ENCODE measurements at regions not wholly inside any gene's neighbourhood (a gene's known extent, or its start where the extent isn't known, plus 50 kb on each side); places are given as distances from the start of the nearest gene placed in this dataset.

GRCh38 chr22:49184736-49185135 lies 642.9 kb downstream of the BRD1 start:
- no peak overlapping the region for H3K27ac ChIP-seq (ENCODE audit: low read depth in 2 of 2, low read length in 2 of 2)
- no peak overlapping the region for H3K9ac ChIP-seq (ENCODE audit: low read depth in 1 of 2, low read length in 2 of 2)
- H3K9me3 ChIP-seq (ENCODE audit: control insufficient read depth in 2 of 2, low read length in 2 of 2): no peaks in the 10 kb centered on the region
- no peaks in the 10 kb centered on the region for H3K36me3 ChIP-seq (ENCODE audit: control insufficient read depth in 2 of 2, insufficient read depth in 2 of 2, low read length in 2 of 2)
- H3K4me1 ChIP-seq (ENCODE audit: control insufficient read depth in 2 of 2, insufficient read depth in 2 of 2, low read length in 2 of 2): no peaks in the 10 kb centered on the region
- no peaks in the 10 kb centered on the region for H3K27me3 ChIP-seq (ENCODE audit: control insufficient read depth in 2 of 2, insufficient read depth in 2 of 2, low read length in 2 of 2)
- H3K4me3 ChIP-seq (ENCODE audit: low read length in 2 of 2): no peak overlapping the region

GRCh38 chr22:49183826-49184216 lies 643.9 kb downstream of the BRD1 start:
- no peaks in the 10 kb centered on the region for H3K27me3 ChIP-seq (ENCODE audit: control insufficient read depth in 2 of 2, insufficient read depth in 2 of 2, low read length in 2 of 2)
- H3K27ac ChIP-seq (ENCODE audit: low read depth in 2 of 2, low read length in 2 of 2): no peak overlapping the region
- no peaks in the 10 kb centered on the region for H3K9me3 ChIP-seq (ENCODE audit: control insufficient read depth in 2 of 2, low read length in 2 of 2)

GRCh38 chr22:49183208-49183825 lies 644.4 kb downstream of the BRD1 start:
- Histone ChIP-seq H3K27me3 (ENCODE audit: control insufficient read depth in 2 of 2, insufficient read depth in 2 of 2, low read length in 2 of 2) (no peaks in the 10 kb centered on the region), H3K9ac (ENCODE audit: low read depth in 1 of 2, low read length in 2 of 2) (no peak overlapping the region), H3K9me3 (ENCODE audit: control insufficient read depth in 2 of 2, low read length in 2 of 2) (no peaks in the 10 kb centered on the region), H3K27ac (ENCODE audit: low read depth in 2 of 2, low read length in 2 of 2) (no peak overlapping the region), H3K36me3 (ENCODE audit: control insufficient read depth in 2 of 2, insufficient read depth in 2 of 2, low read length in 2 of 2) (no peaks in the 10 kb centered on the region), H3K4me1 (ENCODE audit: control insufficient read depth in 2 of 2, insufficient read depth in 2 of 2, low read length in 2 of 2) (no peaks in the 10 kb centered on the region), H3K4me3 (ENCODE audit: low read length in 2 of 2) (no peak overlapping the region)

More at GRCh38 chr22:49183826-49184216, 643.9 kb downstream of the BRD1 start:
- Histone ChIP-seq H3K4me3 (ENCODE audit: low read length in 2 of 2) (no peak overlapping the region), H3K4me1 (ENCODE audit: control insufficient read depth in 2 of 2, insufficient read depth in 2 of 2, low read length in 2 of 2) (no peaks in the 10 kb centered on the region), H3K9ac (ENCODE audit: low read depth in 1 of 2, low read length in 2 of 2) (no peak overlapping the region), H3K36me3 (ENCODE audit: control insufficient read depth in 2 of 2, insufficient read depth in 2 of 2, low read length in 2 of 2) (no peaks in the 10 kb centered on the region)

GRCh38 chr22:49182416-49182815 lies 645.3 kb downstream of the BRD1 start:
- Histone ChIP-seq H3K27ac (ENCODE audit: low read depth in 2 of 2, low read length in 2 of 2) (no peak overlapping the region), H3K4me1 (ENCODE audit: control insufficient read depth in 2 of 2, insufficient read depth in 2 of 2, low read length in 2 of 2) (no peaks in the 10 kb centered on the region), H3K36me3 (ENCODE audit: control insufficient read depth in 2 of 2, insufficient read depth in 2 of 2, low read length in 2 of 2) (no peaks in the 10 kb centered on the region), H3K27me3 (ENCODE audit: control insufficient read depth in 2 of 2, insufficient read depth in 2 of 2, low read length in 2 of 2) (no peaks in the 10 kb centered on the region), H3K9ac (ENCODE audit: low read depth in 1 of 2, low read length in 2 of 2) (no peak overlapping the region), H3K4me3 (ENCODE audit: low read length in 2 of 2) (no peak overlapping the region), H3K9me3 (ENCODE audit: control insufficient read depth in 2 of 2, low read length in 2 of 2) (no peaks in the 10 kb centered on the region)

GRCh38 chr22:49181942-49182341 lies 645.7 kb downstream of the BRD1 start:
- H3K9me3 ChIP-seq (ENCODE audit: control insufficient read depth in 2 of 2, low read length in 2 of 2): no peaks in the 10 kb centered on the region
- H3K27me3 ChIP-seq (ENCODE audit: control insufficient read depth in 2 of 2, insufficient read depth in 2 of 2, low read length in 2 of 2): no peaks in the 10 kb centered on the region
- H3K27ac ChIP-seq (ENCODE audit: low read depth in 2 of 2, low read length in 2 of 2): no peak overlapping the region
- no peaks in the 10 kb centered on the region for H3K36me3 ChIP-seq (ENCODE audit: control insufficient read depth in 2 of 2, insufficient read depth in 2 of 2, low read length in 2 of 2)
- H3K4me1 ChIP-seq (ENCODE audit: control insufficient read depth in 2 of 2, insufficient read depth in 2 of 2, low read length in 2 of 2): no peaks in the 10 kb centered on the region
- H3K9ac ChIP-seq (ENCODE audit: low read depth in 1 of 2, low read length in 2 of 2): no peak overlapping the region
- H3K4me3 ChIP-seq (ENCODE audit: low read length in 2 of 2): no peak overlapping the region

- Histone ChIP-seq H3K9ac (ENCODE audit: low read depth in 1 of 2, low read length in 2 of 2) (no peak overlapping the region), H3K27me3 (ENCODE audit: control insufficient read depth in 2 of 2, insufficient read depth in 2 of 2, low read length in 2 of 2) (no peaks in the 10 kb centered on the region), H3K36me3 (ENCODE audit: control insufficient read depth in 2 of 2, insufficient read depth in 2 of 2, low read length in 2 of 2) (no peaks in the 10 kb centered on the region), H3K4me1 (ENCODE audit: control insufficient read depth in 2 of 2, insufficient read depth in 2 of 2, low read length in 2 of 2) (no peaks in the 10 kb centered on the region), H3K27ac (ENCODE audit: low read depth in 2 of 2, low read length in 2 of 2) (no peak overlapping the region), H3K9me3 (ENCODE audit: control insufficient read depth in 2 of 2, low read length in 2 of 2) (no peaks in the 10 kb centered on the region), H3K4me3 (ENCODE audit: low read length in 2 of 2) (no peak overlapping the region)
Measured at GRCh38 chr22:49181431-49181830, 646.2 kb downstream of the BRD1 start.

- Histone ChIP-seq H3K36me3 (ENCODE audit: control insufficient read depth in 2 of 2, insufficient read depth in 2 of 2, low read length in 2 of 2) (no peaks in the 10 kb centered on the region), H3K27me3 (ENCODE audit: control insufficient read depth in 2 of 2, insufficient read depth in 2 of 2, low read length in 2 of 2) (no peaks in the 10 kb centered on the region), H3K4me3 (ENCODE audit: low read length in 2 of 2) (no peak overlapping the region), H3K9ac (ENCODE audit: low read depth in 1 of 2, low read length in 2 of 2) (no peak overlapping the region), H3K9me3 (ENCODE audit: control insufficient read depth in 2 of 2, low read length in 2 of 2) (no peaks in the 10 kb centered on the region), H3K4me1 (ENCODE audit: control insufficient read depth in 2 of 2, insufficient read depth in 2 of 2, low read length in 2 of 2) (no peaks in the 10 kb centered on the region), H3K27ac (ENCODE audit: low read depth in 2 of 2, low read length in 2 of 2) (no peak overlapping the region)
Measured at GRCh38 chr22:49180683-49181024, 647.0 kb downstream of the BRD1 start.

GRCh38 chr22:49179886-49180682 lies 647.6 kb downstream of the BRD1 start:
- Histone ChIP-seq H3K36me3 (ENCODE audit: control insufficient read depth in 2 of 2, insufficient read depth in 2 of 2, low read length in 2 of 2) (no peaks in the 10 kb centered on the region), H3K4me3 (ENCODE audit: low read length in 2 of 2) (no peak overlapping the region), H3K27ac (ENCODE audit: low read depth in 2 of 2, low read length in 2 of 2) (no peak overlapping the region), H3K27me3 (ENCODE audit: control insufficient read depth in 2 of 2, insufficient read depth in 2 of 2, low read length in 2 of 2) (no peaks in the 10 kb centered on the region), H3K9ac (ENCODE audit: low read depth in 1 of 2, low read length in 2 of 2) (no peak overlapping the region), H3K4me1 (ENCODE audit: control insufficient read depth in 2 of 2, insufficient read depth in 2 of 2, low read length in 2 of 2) (no peaks in the 10 kb centered on the region), H3K9me3 (ENCODE audit: control insufficient read depth in 2 of 2, low read length in 2 of 2) (no peaks in the 10 kb centered on the region)

GRCh38 chr22:49179175-49179574 lies 648.5 kb downstream of the BRD1 start:
- Histone ChIP-seq H3K27me3 (ENCODE audit: control insufficient read depth in 2 of 2, insufficient read depth in 2 of 2, low read length in 2 of 2) (no peaks in the 10 kb centered on the region), H3K4me3 (ENCODE audit: low read length in 2 of 2) (no peak overlapping the region), H3K4me1 (ENCODE audit: control insufficient read depth in 2 of 2, insufficient read depth in 2 of 2, low read length in 2 of 2) (no peaks in the 10 kb centered on the region), H3K9me3 (ENCODE audit: control insufficient read depth in 2 of 2, low read length in 2 of 2) (no peaks in the 10 kb centered on the region), H3K27ac (ENCODE audit: low read depth in 2 of 2, low read length in 2 of 2) (no peak overlapping the region), H3K9ac (ENCODE audit: low read depth in 1 of 2, low read length in 2 of 2) (no peak overlapping the region), H3K36me3 (ENCODE audit: control insufficient read depth in 2 of 2, insufficient read depth in 2 of 2, low read length in 2 of 2) (no peaks in the 10 kb centered on the region)

- no peaks in the 10 kb centered on the region for H3K4me1 ChIP-seq (ENCODE audit: control insufficient read depth in 2 of 2, insufficient read depth in 2 of 2, low read length in 2 of 2)
- H3K36me3 ChIP-seq (ENCODE audit: control insufficient read depth in 2 of 2, insufficient read depth in 2 of 2, low read length in 2 of 2): no peaks in the 10 kb centered on the region
- no peaks in the 10 kb centered on the region for H3K9me3 ChIP-seq (ENCODE audit: control insufficient read depth in 2 of 2, low read length in 2 of 2)
- no peaks in the 10 kb centered on the region for H3K27me3 ChIP-seq (ENCODE audit: control insufficient read depth in 2 of 2, insufficient read depth in 2 of 2, low read length in 2 of 2)
- H3K9ac ChIP-seq (ENCODE audit: low read depth in 1 of 2, low read length in 2 of 2): no peak overlapping the region
- no peak overlapping the region for H3K4me3 ChIP-seq (ENCODE audit: low read length in 2 of 2)
- H3K27ac ChIP-seq (ENCODE audit: low read depth in 2 of 2, low read length in 2 of 2): no peak overlapping the region
Measured at GRCh38 chr22:49178246-49179005, 649.2 kb downstream of the BRD1 start.
